ENCODE measurements at regions not wholly inside any gene's neighbourhood (a gene's known extent, or its start where the extent isn't known, plus 50 kb on each side); places are given as distances from the start of the nearest gene placed in this dataset.

- no peak for TF ChIP-seq POLR2AphosphoS5 (IDR thresholded peaks at IDR 0.05)
- no peak for TF ChIP-seq CTCF (IDR thresholded peaks at IDR 0.05)
Measured at GRCh38 chr2:105577762-105578161, 166.9 kb upstream of the NCK2 start.
